Body of pancreas (tissue), 4 donors: ENCODE measurements at regions not wholly inside any gene's neighbourhood (a gene's known extent, or its start where the extent isn't known, plus 50 kb on each side); places are given as distances from the start of the nearest gene placed in this dataset.

ENCODE experiments used
- POLR2A ChIP-seq, 3 donors: fragments of 450-650 bp; IDR thresholded peaks; one replicate each; pipeline ENCODE4 v1.6.1; 2016; ENCODE audit warnings: antibody characterized with exemption in 3 of 3, mild to moderate bottlenecking in 2 of 3
- TF ChIP-seq, protein P1 (sequence below), 7 experiments: fragments of 450-650 bp in 4 of 7; fragments of 200-600 bp in 3 of 7; sonication (generic) in 3 of 7; IDR thresholded peaks; one replicate each; pipeline ENCODE4 v1.5.1; 2016 to 2019; ENCODE audit warnings: antibody characterized with exemption in 7 of 7

DNA sequence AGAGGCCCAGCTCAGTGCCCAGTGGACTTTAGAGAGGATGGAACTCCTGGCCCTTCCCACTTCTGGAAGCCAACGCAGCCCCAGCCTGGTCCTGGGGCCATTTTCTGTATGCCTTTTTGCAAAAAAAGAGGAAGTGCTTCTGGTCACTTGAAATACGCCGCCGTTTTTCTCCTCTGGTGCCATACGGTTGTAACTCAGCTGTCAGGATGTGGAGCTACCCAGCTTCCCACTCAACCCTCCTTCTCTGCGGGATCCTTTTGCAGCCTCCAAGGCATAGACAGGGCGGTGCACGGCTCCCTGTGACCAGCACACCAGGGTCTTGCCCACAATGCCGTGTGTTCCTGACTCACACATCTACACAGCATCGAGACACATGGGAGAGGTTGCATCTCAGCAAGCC, 369.6 kb downstream of the TCERG1L start:
- TF ChIP-seq, protein P1, sequence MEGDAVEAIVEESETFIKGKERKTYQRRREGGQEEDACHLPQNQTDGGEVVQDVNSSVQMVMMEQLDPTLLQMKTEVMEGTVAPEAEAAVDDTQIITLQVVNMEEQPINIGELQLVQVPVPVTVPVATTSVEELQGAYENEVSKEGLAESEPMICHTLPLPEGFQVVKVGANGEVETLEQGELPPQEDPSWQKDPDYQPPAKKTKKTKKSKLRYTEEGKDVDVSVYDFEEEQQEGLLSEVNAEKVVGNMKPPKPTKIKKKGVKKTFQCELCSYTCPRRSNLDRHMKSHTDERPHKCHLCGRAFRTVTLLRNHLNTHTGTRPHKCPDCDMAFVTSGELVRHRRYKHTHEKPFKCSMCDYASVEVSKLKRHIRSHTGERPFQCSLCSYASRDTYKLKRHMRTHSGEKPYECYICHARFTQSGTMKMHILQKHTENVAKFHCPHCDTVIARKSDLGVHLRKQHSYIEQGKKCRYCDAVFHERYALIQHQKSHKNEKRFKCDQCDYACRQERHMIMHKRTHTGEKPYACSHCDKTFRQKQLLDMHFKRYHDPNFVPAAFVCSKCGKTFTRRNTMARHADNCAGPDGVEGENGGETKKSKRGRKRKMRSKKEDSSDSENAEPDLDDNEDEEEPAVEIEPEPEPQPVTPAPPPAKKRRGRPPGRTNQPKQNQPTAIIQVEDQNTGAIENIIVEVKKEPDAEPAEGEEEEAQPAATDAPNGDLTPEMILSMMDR (IDR thresholded peaks at IDR 0.05): no peak
- no peak for TF ChIP-seq POLR2A (IDR thresholded peaks at IDR 0.05)
